H1 (cell line): ENCODE measurements at regions not wholly inside any gene's neighbourhood (a gene's known extent, or its start where the extent isn't known, plus 50 kb on each side); places are given as distances from the start of the nearest gene placed in this dataset.

Source experiments
- CTCF ChIA-PET: fragments of 300-600 bp; sonication (Branson Sonifier 250); formaldehyde crosslinking; loops from one replicate; lab custom pipeline; 2021; ENCODE audit not compliant: partially characterized antibody; lab: Charles Lee
- POLR2A ChIA-PET: fragments of 300-600 bp; sonication (Branson Sonifier 250); formaldehyde crosslinking; loops from one replicate; lab custom pipeline; 2021; ENCODE audit warnings: inconsistent platforms; ENCODE audit not compliant: partially characterized antibody; lab: Charles Lee
- DNase-seq, 2 experiments: peaks; one replicate each; pipeline versions ENCODE4 v3.0.0 to v3.0.0-alpha.2; 2010 to 2022; ENCODE audit warnings: low spot score in 2 of 2, low read depth in 1 of 2, mixed read lengths in 1 of 2
- FAIRE-seq: peaks from 2 replicates; lab custom pipeline; 2011; peaks lifted over from hg19 to GRCh38; lab: Jason Lieb, UNC
- H2AFZ ChIP-seq: 2 replicates; pipeline ENCODE4 v1.8.1; 2012; ENCODE audit warnings: low read length, inconsistent platforms
- H2AK5ac ChIP-seq: 2 replicates; pipeline ENCODE4 v1.6.1; 2013; ENCODE audit warnings: low read depth, low read length
- H2BK120ac ChIP-seq: replicated peaks from 2 replicates; pipeline ENCODE3; 2013; ENCODE audit warnings: low read depth, low read length, inconsistent platforms
- H2BK12ac ChIP-seq: 2 replicates; pipeline ENCODE4 v1.6.1; 2013; ENCODE audit warnings: low read depth, low read length
- H2BK15ac ChIP-seq: 2 replicates; pipeline ENCODE4 v1.6.1; 2013; ENCODE audit warnings: low read length
- H2BK20ac ChIP-seq: 2 replicates; pipeline ENCODE4 v1.6.1; 2013; ENCODE audit warnings: low read length
- H2BK5ac ChIP-seq: 2 replicates; pipeline ENCODE4 v1.6.1; 2013; ENCODE audit warnings: low read depth, low read length
- H3K14ac ChIP-seq: 2 replicates; pipeline ENCODE4 v1.6.1; 2013; ENCODE audit warnings: inconsistent platforms; ENCODE audit not compliant: insufficient read length
- H3K18ac ChIP-seq: 2 replicates; pipeline ENCODE4 v1.6.1; 2013; ENCODE audit warnings: low read length; ENCODE audit errors: extremely low read depth
- H3K23ac ChIP-seq: 2 replicates; pipeline ENCODE4 v1.6.1; 2013; ENCODE audit warnings: inconsistent platforms; ENCODE audit not compliant: insufficient read length
- H3K23me2 ChIP-seq: 2 replicates; pipeline ENCODE4 v1.6.1; 2013; ENCODE audit warnings: low read depth, low read length
- H3K27ac ChIP-seq: 2 replicates; pipeline ENCODE4 v1.6.1; 2011; ENCODE audit warnings: low read depth, low read length, inconsistent platforms
- H3K27me3 ChIP-seq, 4 experiments: replicated peaks in 1 of 4; 1 replicate in 1 of 4; 2 replicates in 3 of 4; pipeline versions ENCODE4 v1.6.1 to v1.8.1; 2011 to 2013; ENCODE audit warnings: low read length in 3 of 4, mild to moderate bottlenecking in 3 of 4, inconsistent platforms in 2 of 4, mixed read lengths in 2 of 4, moderate library complexity in 1 of 4; ENCODE audit not compliant: control insufficient read depth in 3 of 4, insufficient read depth in 3 of 4; ENCODE audit errors: extremely low read depth in 1 of 4
- H3K36me3 ChIP-seq, 4 experiments: 2 replicates each; pipeline versions ENCODE4 v1.6.1 to v1.8.1; 2011 to 2013; ENCODE audit warnings: mild to moderate bottlenecking in 4 of 4, low read length in 3 of 4, moderate library complexity in 2 of 4, control low read depth in 1 of 4, inconsistent platforms in 1 of 4; ENCODE audit not compliant: insufficient read depth in 4 of 4, control insufficient read depth in 2 of 4
- H3K4ac ChIP-seq: replicated peaks from 2 replicates; pipeline ENCODE3; 2013; ENCODE audit warnings: low read length, low read depth, mixed read lengths, inconsistent platforms; ENCODE audit not compliant: insufficient read length
- H3K4me1 ChIP-seq, 4 experiments: replicated peaks in 1 of 4; 1 replicate in 1 of 4; 2 replicates in 3 of 4; pipeline versions ENCODE4 v1.6.1 to v1.8.1; 2011 to 2013; ENCODE audit warnings: low read length in 3 of 4, inconsistent platforms in 2 of 4, mixed read lengths in 1 of 4; ENCODE audit not compliant: insufficient read depth in 4 of 4, control insufficient read depth in 3 of 4
- H3K4me2 ChIP-seq, 2 experiments: 2 replicates each; pipeline versions ENCODE4 v1.6.1 to v1.8.1; 2011 to 2013; ENCODE audit warnings: low read depth in 2 of 2, low read length in 2 of 2, control low read depth in 1 of 2, inconsistent platforms in 1 of 2, mild to moderate bottlenecking in 1 of 2; ENCODE audit not compliant: insufficient read depth in 1 of 2
- H3K4me3 ChIP-seq, 4 experiments: fragments of 200-600, 300-600 bp in 1 of 4; sonication (generic), shearing (Covaris generic), sonication (Bioruptor Twin) in 1 of 4; 2 replicates each; pipeline versions ENCODE4 v1.5.1 to v1.8.1; 2011 to 2016; ENCODE audit warnings: low read length in 4 of 4, low read depth in 3 of 4, control low read depth in 2 of 4, inconsistent platforms in 2 of 4, mild to moderate bottlenecking in 2 of 4, mixed read lengths in 1 of 4, moderate library complexity in 1 of 4; ENCODE audit not compliant: insufficient read depth in 2 of 4; ENCODE audit errors: extremely low read depth in 1 of 4
- H3K56ac ChIP-seq: replicated peaks from 2 replicates; pipeline ENCODE3; 2013; ENCODE audit warnings: low read depth, mild to moderate bottlenecking, mixed read lengths, low read length, inconsistent platforms; ENCODE audit not compliant: insufficient read length
- H3K79me1 ChIP-seq: 2 replicates; pipeline ENCODE4 v1.6.1; 2013; ENCODE audit warnings: low read depth, low read length, control low read depth
- H3K79me2 ChIP-seq, 2 experiments: 2 replicates each; pipeline versions ENCODE4 v1.6.1 to v1.8.1; 2012 to 2013; ENCODE audit warnings: low read length in 2 of 2, mild to moderate bottlenecking in 2 of 2, inconsistent platforms in 1 of 2; ENCODE audit not compliant: insufficient read depth in 2 of 2, control insufficient read depth in 1 of 2
- H3K9ac ChIP-seq, 4 experiments: replicated peaks in 1 of 4; 1 replicate in 1 of 4; 2 replicates in 3 of 4; pipeline versions ENCODE4 v1.6.1 to v1.8.1; 2011 to 2013; ENCODE audit warnings: low read depth in 3 of 4, low read length in 3 of 4, control low read depth in 2 of 4, mild to moderate bottlenecking in 2 of 4, moderate library complexity in 2 of 4, inconsistent platforms in 1 of 4; ENCODE audit errors: extremely low read depth in 1 of 4
- H3K9me3 ChIP-seq, 2 experiments: 2 replicates each; pipeline versions ENCODE4 v1.6.1 to v1.8.1; 2012 to 2013; ENCODE audit warnings: mild to moderate bottlenecking in 2 of 2, moderate library complexity in 2 of 2, control low read depth in 1 of 2, inconsistent platforms in 1 of 2, low read depth in 1 of 2, low read length in 1 of 2, mixed read lengths in 1 of 2; ENCODE audit not compliant: insufficient read depth in 2 of 2
- H4K20me1 ChIP-seq, 2 experiments: replicated peaks in 1 of 2; 2 replicates each; pipeline versions ENCODE3 to v1.8.1; 2011 to 2013; ENCODE audit warnings: inconsistent platforms in 2 of 2, low read length in 2 of 2, mild to moderate bottlenecking in 1 of 2; ENCODE audit not compliant: insufficient read depth in 2 of 2, control insufficient read depth in 1 of 2
- H4K5ac ChIP-seq: 2 replicates; pipeline ENCODE4 v1.6.1; 2013; ENCODE audit warnings: low read length, low read depth, mixed read lengths, inconsistent platforms; ENCODE audit not compliant: insufficient read length
- H4K8ac ChIP-seq: 2 replicates; pipeline ENCODE4 v1.8.0; 2013; ENCODE audit warnings: mild to moderate bottlenecking, moderate library complexity, low read length, inconsistent platforms; ENCODE audit not compliant: insufficient read depth; ENCODE audit errors: extremely low read depth
- H4K91ac ChIP-seq: replicated peaks from 2 replicates; pipeline ENCODE3; 2013; ENCODE audit warnings: low read length, mixed read lengths, inconsistent platforms; ENCODE audit not compliant: insufficient read length
- CBX8 ChIP-seq: fragments of 300-800, 300-1000 bp; sonication (generic); IDR thresholded peaks from 2 replicates; pipeline ENCODE4 v1.7.1; 2016; ENCODE audit warnings: low read depth, low read length, borderline replicate concordance
- CHD2 ChIP-seq: IDR thresholded peaks from 2 replicates; pipeline ENCODE4 v1.6.1; 2012; ENCODE audit warnings: low read length, improper control_type of control experiment
- CREB1 ChIP-seq: IDR thresholded peaks from 2 replicates; pipeline ENCODE4 v1.6.1; 2012; ENCODE audit warnings: inconsistent platforms
- KDM4A ChIP-seq: IDR thresholded peaks from one replicate; pipeline ENCODE4 v1.7.1; 2012; ENCODE audit warnings: low read depth, mild to moderate bottlenecking, moderate library complexity, low read length, inconsistent platforms; ENCODE audit not compliant: severe bottlenecking
- KDM5A ChIP-seq: fragments of 200-600 bp; IDR thresholded peaks from 2 replicates; pipeline ENCODE4 v1.7.1; 2012; ENCODE audit warnings: mild to moderate bottlenecking, low read length, inconsistent platforms, mixed read lengths
- RBBP5 ChIP-seq: IDR thresholded peaks from 2 replicates; pipeline ENCODE4 v1.7.1; 2012; ENCODE audit warnings: low read depth, mild to moderate bottlenecking, inconsistent platforms, low read length, moderate library complexity, borderline replicate concordance
- SRF ChIP-seq: IDR thresholded peaks from 2 replicates; pipeline ENCODE4 v1.6.1; 2011; ENCODE audit warnings: mild to moderate bottlenecking, low read depth, low read length, moderate library complexity
- TAF1 ChIP-seq: IDR thresholded peaks from 2 replicates; pipeline ENCODE4 v1.6.1; 2011; ENCODE audit warnings: mild to moderate bottlenecking, low read depth, low read length
- USF2 ChIP-seq: IDR thresholded peaks from 2 replicates; pipeline ENCODE4 v1.6.1; 2011; ENCODE audit warnings: low read length, improper control_type of control experiment

GRCh38 chr11:23257556-23257955, 397.3 kb upstream of the CCDC179 start:
- Histone ChIP-seq H2BK12ac (no peak overlapping the region), H2AK5ac (no peak overlapping the region), H3K4me2 (no peak overlapping the region), H3K27ac (no peak overlapping the region), H3K27me3 (no peaks in the 10 kb centered on the region)
- DNase-seq = no peak
- no peak for TF ChIP-seq KDM5A
- TF ChIP-seq CHD2 = no peak
- no peak for TF ChIP-seq SRF
- TF ChIP-seq CBX8 = no peak
- TF ChIP-seq KDM4A = no peak
- no peak for TF ChIP-seq RBBP5
- no peak for TF ChIP-seq USF2
- TF ChIP-seq TAF1 = no peak
- TF ChIP-seq CREB1 = no peak
- TF ChIP-seq, all 59 proteins: peak for 0
- no peaks in the 10 kb centered on the region for H3K9me3 ChIP-seq
- no peaks in the 10 kb centered on the region for H3K79me2 ChIP-seq
- H2BK20ac ChIP-seq = no peak overlapping the region
- H2BK15ac ChIP-seq = no peak overlapping the region
- no peak for FAIRE-seq
- H2AFZ ChIP-seq = no peak overlapping the region
- H4K5ac ChIP-seq = no peak overlapping the region
- no peak overlapping the region for H2BK5ac ChIP-seq
- POLR2A ChIA-PET = no interaction called here
- H3K14ac ChIP-seq = no peak overlapping the region
- no peak overlapping the region for H3K9ac ChIP-seq
- H3K23me2 ChIP-seq = no peaks in the 10 kb centered on the region
- no peaks in the 10 kb centered on the region for H3K36me3 ChIP-seq
- H4K91ac ChIP-seq = no peak overlapping the region
- no peaks in the 10 kb centered on the region for H4K20me1 ChIP-seq
- no peak overlapping the region for H4K8ac ChIP-seq
- H3K18ac ChIP-seq = no peak overlapping the region
- no peak overlapping the region for H2BK120ac ChIP-seq
- H3K56ac ChIP-seq = no peak overlapping the region
- no peak overlapping the region for H3K23ac ChIP-seq
- H3K79me1 ChIP-seq = no peaks in the 10 kb centered on the region
- no peak overlapping the region for H3K4ac ChIP-seq
- no peak overlapping the region for H3K4me3 ChIP-seq
- CTCF ChIA-PET = no interaction called here
- no peaks in the 10 kb centered on the region for H3K4me1 ChIP-seq
